ENCODE measurements at regions not wholly inside any gene's neighbourhood (a gene's known extent, or its start where the extent isn't known, plus 50 kb on each side); places are given as distances from the start of the nearest gene placed in this dataset.

DNA sequence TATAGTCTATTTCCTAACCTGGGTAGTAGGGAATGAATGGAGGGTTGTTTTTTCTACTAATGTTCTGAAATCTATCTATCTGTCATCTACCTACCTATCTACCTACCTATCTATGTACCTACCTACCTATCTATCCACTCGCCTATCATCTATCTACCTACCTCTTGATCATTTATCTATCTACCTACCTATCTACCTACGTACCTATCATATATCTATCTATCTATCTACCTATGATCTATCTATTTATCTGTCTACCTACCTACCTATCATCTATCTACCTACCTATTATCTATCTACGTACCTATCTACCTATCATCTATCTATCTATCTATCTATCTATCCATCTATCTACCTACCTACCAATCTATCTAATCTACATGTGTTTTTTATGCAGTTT, 62.5 kb upstream of the PHACTR1 start (continued):
- no peak for TF ChIP-seq BCL11A (IDR thresholded peaks at IDR 0.05; ENCODE audit: low read depth in 2 of 2, low read length in 2 of 2)
- TF ChIP-seq TAF1 (IDR thresholded peaks at IDR 0.05; ENCODE audit: low read depth, low read length): no peak
- no peak for TF ChIP-seq BRCA1 (IDR thresholded peaks at IDR 0.05; ENCODE audit: low read depth, low read length)
- TF ChIP-seq SP4 (IDR thresholded peaks at IDR 0.05; ENCODE audit: low read length): no peak
- TF ChIP-seq HDAC6 (IDR thresholded peaks at IDR 0.05; ENCODE audit: low read depth, low read length): no peak
- TF ChIP-seq HDAC2 (IDR thresholded peaks at IDR 0.05; ENCODE audit: borderline replicate concordance in 1 of 2, low read depth in 2 of 2, low read length in 2 of 2): no peak
- no peak for TF ChIP-seq CBX8 (IDR thresholded peaks at IDR 0.05; ENCODE audit: borderline replicate concordance, low read depth, low read length)
- no peak for TF ChIP-seq ASH2L (IDR thresholded peaks at IDR 0.05; ENCODE audit: low read length)

All from H1 (cell line).